ENCODE measurements at regions not wholly inside any gene's neighbourhood (a gene's known extent, or its start where the extent isn't known, plus 50 kb on each side); places are given as distances from the start of the nearest gene placed in this dataset.

- Histone ChIP-seq H3K4me3 (no peak overlapping the region), H3K27ac (no peak overlapping the region)
These were observed 999.0 kb upstream of the ADGRL3 start for GRCh38 chr4:60201052-60201673.

- Histone ChIP-seq H3K4me3 (no peak overlapping the region), H3K27ac (no peak overlapping the region)
These were observed 990.5 kb upstream of the ADGRL3 start for GRCh38 chr4:60209588-60209987.

- Histone ChIP-seq H3K4me3 (no peak overlapping the region), H3K27ac (no peak overlapping the region)
These were observed 984.2 kb upstream of the ADGRL3 start for GRCh38 chr4:60215906-60216305.

GRCh38 chr4:60216752-60217151, 983.4 kb upstream of the ADGRL3 start:
- no peak overlapping the region for H3K4me3 ChIP-seq
- no peak overlapping the region for H3K27ac ChIP-seq

GRCh38 chr4:60221866-60222265, 978.3 kb upstream of the ADGRL3 start:
- H3K4me3 ChIP-seq, result no peak overlapping the region
- no peak overlapping the region for H3K27ac ChIP-seq

- Histone ChIP-seq H3K4me3 (no peak overlapping the region), H3K27ac (no peak overlapping the region)
These were observed 976.8 kb upstream of the ADGRL3 start for GRCh38 chr4:60223208-60223923.

- Histone ChIP-seq H3K27ac (no peak overlapping the region), H3K4me3 (no peak overlapping the region)
These were observed 958.3 kb upstream of the ADGRL3 start for GRCh38 chr4:60241866-60242265.

GRCh38 chr4:60249784-60250183, 950.3 kb upstream of the ADGRL3 start:
- Histone ChIP-seq H3K4me3 (no peak overlapping the region), H3K27ac (no peak overlapping the region)

GRCh38 chr4:60250657-60251056, 949.5 kb upstream of the ADGRL3 start:
- no peak overlapping the region for H3K4me3 ChIP-seq
- H3K27ac ChIP-seq, result no peak overlapping the region

- Histone ChIP-seq H3K4me3 (no peak overlapping the region), H3K27ac (no peak overlapping the region)
These were observed 940.3 kb upstream of the ADGRL3 start for GRCh38 chr4:60259781-60260180.

GRCh38 chr4:60266505-60266904, 933.6 kb upstream of the ADGRL3 start:
- Histone ChIP-seq H3K27ac (no peak overlapping the region), H3K4me3 (no peak overlapping the region)

GRCh38 chr4:60296386-60296785, 903.7 kb upstream of the ADGRL3 start:
- Histone ChIP-seq H3K4me3 (no peak overlapping the region), H3K27ac (no peak overlapping the region)

- Histone ChIP-seq H3K27ac (no peak overlapping the region), H3K4me3 (no peak overlapping the region)
These were observed 886.4 kb upstream of the ADGRL3 start for GRCh38 chr4:60313611-60314178.

GRCh38 chr4:60314416-60314815, 885.7 kb upstream of the ADGRL3 start:
- Histone ChIP-seq H3K27ac (no peak overlapping the region), H3K4me3 (no peak overlapping the region)

- Histone ChIP-seq H3K27ac (no peak overlapping the region), H3K4me3 (no peak overlapping the region)
These were observed 884.5 kb upstream of the ADGRL3 start for GRCh38 chr4:60315586-60315985.

- H3K4me3 ChIP-seq, result no peak overlapping the region
- H3K27ac ChIP-seq, result no peak overlapping the region
These were observed 873.4 kb upstream of the ADGRL3 start for GRCh38 chr4:60326735-60327134.

GRCh38 chr4:60327651-60328050, 872.5 kb upstream of the ADGRL3 start:
- Histone ChIP-seq H3K4me3 (no peak overlapping the region), H3K27ac (no peak overlapping the region)

GRCh38 chr4:60344908-60345307, 855.2 kb upstream of the ADGRL3 start:
- H3K4me3 ChIP-seq, result no peak overlapping the region
- no peak overlapping the region for H3K27ac ChIP-seq

GRCh38 chr4:60345392-60345791, 854.7 kb upstream of the ADGRL3 start:
- Histone ChIP-seq H3K27ac (no peak overlapping the region), H3K4me3 (no peak overlapping the region)

GRCh38 chr4:60359746-60360367, 840.3 kb upstream of the ADGRL3 start:
- H3K4me3 ChIP-seq, result no peak overlapping the region
- no peak overlapping the region for H3K27ac ChIP-seq

GRCh38 chr4:60365176-60365575, 835.0 kb upstream of the ADGRL3 start:
- H3K4me3 ChIP-seq, result no peak overlapping the region
- H3K27ac ChIP-seq, result no peak overlapping the region

Data from skin epidermis (tissue), 12 donors.